ENCODE measurements at regions not wholly inside any gene's neighbourhood (a gene's known extent, or its start where the extent isn't known, plus 50 kb on each side); places are given as distances from the start of the nearest gene placed in this dataset.

DNA sequence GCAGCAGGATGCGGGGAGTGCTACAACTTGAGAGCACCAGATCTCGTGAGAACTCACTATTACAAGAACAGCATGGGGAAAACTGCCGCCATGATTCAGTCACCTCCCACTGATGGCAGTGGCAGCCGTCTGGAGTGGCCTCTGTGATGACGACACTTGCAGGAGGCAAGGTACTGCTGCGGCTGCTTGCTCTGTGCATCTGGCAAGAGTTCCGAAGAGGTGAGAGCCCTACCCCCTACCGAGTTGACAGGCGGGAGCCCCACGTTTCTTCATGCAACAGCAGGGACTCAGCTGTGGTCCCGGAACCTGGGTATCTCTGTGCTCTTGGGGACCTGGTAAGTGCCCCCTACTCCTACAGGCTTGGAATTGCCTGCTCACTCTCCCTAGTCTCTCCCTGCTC, 1672.7 kb upstream of the TMEFF2 start:
- Histone ChIP-seq H4K20me1 (ENCODE audit: insufficient read depth, low read length) (no peaks in the 10 kb centered on the region), H3K4me3 (replicated peaks in 1 of 3; ENCODE audit: low read depth in 2 of 3, low read length in 3 of 3) (no peak overlapping the region), H3K9me3 (replicated peaks in 1 of 2; ENCODE audit: control insufficient read depth in 1 of 2, insufficient read depth in 1 of 2, low read length in 2 of 2) (peaks cover 13 to 21% of the 10 kb centered on the region in 2 donors), H3K27ac (ENCODE audit: low read depth in 1 of 2, low read length in 2 of 2) (no peak overlapping the region), H2AFZ (ENCODE audit: insufficient read depth, low read depth, low read length, poor library complexity, severe bottlenecking) (no peak overlapping the region), H3K36me3 (replicated peaks in 1 of 2; ENCODE audit: control insufficient read depth in 1 of 2, insufficient read depth in 2 of 2, low read length in 2 of 2) (no peaks in the 10 kb centered on the region), H3K9ac (ENCODE audit: insufficient read depth, low read length, poor library complexity, severe bottlenecking) (no peak overlapping the region), H3K4me1 (ENCODE audit: control insufficient read depth in 1 of 2, insufficient read depth in 2 of 2, low read length in 2 of 2) (no peaks in the 10 kb centered on the region), H3K79me2 (ENCODE audit: insufficient read depth, low read length) (no peaks in the 10 kb centered on the region), H3K4me2 (replicated peaks; ENCODE audit: extremely low read depth, low read length, poor library complexity, severe bottlenecking) (no peak overlapping the region), H3K27me3 (ENCODE audit: control insufficient read depth in 2 of 2, insufficient read depth in 2 of 2, low read length in 2 of 2) (no peaks in the 10 kb centered on the region)
- WGBS (ENCODE audit: insufficient coverage) = 87% methylated on average over 11 of the region's 11 CpGs
- TF ChIP-seq, protein P1, sequence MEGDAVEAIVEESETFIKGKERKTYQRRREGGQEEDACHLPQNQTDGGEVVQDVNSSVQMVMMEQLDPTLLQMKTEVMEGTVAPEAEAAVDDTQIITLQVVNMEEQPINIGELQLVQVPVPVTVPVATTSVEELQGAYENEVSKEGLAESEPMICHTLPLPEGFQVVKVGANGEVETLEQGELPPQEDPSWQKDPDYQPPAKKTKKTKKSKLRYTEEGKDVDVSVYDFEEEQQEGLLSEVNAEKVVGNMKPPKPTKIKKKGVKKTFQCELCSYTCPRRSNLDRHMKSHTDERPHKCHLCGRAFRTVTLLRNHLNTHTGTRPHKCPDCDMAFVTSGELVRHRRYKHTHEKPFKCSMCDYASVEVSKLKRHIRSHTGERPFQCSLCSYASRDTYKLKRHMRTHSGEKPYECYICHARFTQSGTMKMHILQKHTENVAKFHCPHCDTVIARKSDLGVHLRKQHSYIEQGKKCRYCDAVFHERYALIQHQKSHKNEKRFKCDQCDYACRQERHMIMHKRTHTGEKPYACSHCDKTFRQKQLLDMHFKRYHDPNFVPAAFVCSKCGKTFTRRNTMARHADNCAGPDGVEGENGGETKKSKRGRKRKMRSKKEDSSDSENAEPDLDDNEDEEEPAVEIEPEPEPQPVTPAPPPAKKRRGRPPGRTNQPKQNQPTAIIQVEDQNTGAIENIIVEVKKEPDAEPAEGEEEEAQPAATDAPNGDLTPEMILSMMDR (IDR thresholded peaks at IDR 0.05) = no peak
- intact Hi-C loops (cut with micrococcal nuclease) = no loop called here
- H3K9me3 Mint-ChIP-seq = peaks cover 0 to 19% (median 7%) of the 10 kb centered on the region in 7 donors
- no peak for DNase-seq
- H3K4me1 Mint-ChIP-seq = no peaks in the 10 kb centered on the region
- no peak overlapping the region for H3K27ac Mint-ChIP-seq
- H3K36me3 Mint-ChIP-seq = no peaks in the 10 kb centered on the region
- no peak overlapping the region for H3K4me3 Mint-ChIP-seq
- peaks cover 0 to 1% (median 0%) of the 10 kb centered on the region in 3 donors for H3K27me3 Mint-ChIP-seq (ENCODE audit: low read depth in 3 of 3)

DNA sequence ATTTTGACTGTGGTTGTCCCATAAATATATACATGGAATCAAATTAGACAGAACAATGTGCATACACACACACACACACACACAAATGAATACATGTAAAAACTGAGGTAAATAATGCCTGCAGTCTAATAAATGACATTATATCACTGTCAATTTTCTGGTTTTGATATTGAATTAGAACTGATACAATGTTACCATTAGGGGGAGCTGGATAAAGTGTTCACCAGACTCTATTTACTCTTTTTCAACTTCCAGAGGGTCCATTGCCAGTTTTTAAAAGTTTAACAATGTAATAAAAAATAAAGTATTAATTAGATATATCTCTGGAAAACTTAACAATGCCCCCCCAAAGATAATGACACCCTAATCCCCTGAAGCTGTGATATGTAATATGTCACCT, 1666.8 kb upstream of the TMEFF2 start:
- no peaks in the 10 kb centered on the region for H3K36me3 ChIP-seq (replicated peaks in 1 of 2; ENCODE audit: control insufficient read depth in 1 of 2, insufficient read depth in 2 of 2, low read length in 2 of 2)
- Mint-ChIP-seq H3K4me1 (no peaks in the 10 kb centered on the region), H3K27me3 (ENCODE audit: low read depth in 3 of 3) (no peaks in the 10 kb centered on the region), H3K4me3 (no peak overlapping the region), H3K27ac (no peak overlapping the region), H3K9me3 (peaks cover 0 to 4% (median 0%) of the 10 kb centered on the region in 7 donors), H3K36me3 (no peaks in the 10 kb centered on the region)
- no peaks in the 10 kb centered on the region for H3K79me2 ChIP-seq (ENCODE audit: insufficient read depth, low read length)
- H3K4me1 ChIP-seq (ENCODE audit: control insufficient read depth in 1 of 2, insufficient read depth in 2 of 2, low read length in 2 of 2) = no peaks in the 10 kb centered on the region
- H3K9ac ChIP-seq (ENCODE audit: insufficient read depth, low read length, poor library complexity, severe bottlenecking) = no peak overlapping the region
- H3K27me3 ChIP-seq (ENCODE audit: control insufficient read depth in 2 of 2, insufficient read depth in 2 of 2, low read length in 2 of 2) = no peaks in the 10 kb centered on the region
- TF ChIP-seq, protein P1 (IDR thresholded peaks at IDR 0.05) = no peak
- no peak overlapping the region for H3K4me3 ChIP-seq (replicated peaks in 1 of 3; ENCODE audit: low read depth in 2 of 3, low read length in 3 of 3)
- no peaks in the 10 kb centered on the region for H4K20me1 ChIP-seq (ENCODE audit: insufficient read depth, low read length)
- peaks cover 0 to 4% of the 10 kb centered on the region in 2 donors for H3K9me3 ChIP-seq (replicated peaks in 1 of 2; ENCODE audit: control insufficient read depth in 1 of 2, insufficient read depth in 1 of 2, low read length in 2 of 2)
- H2AFZ ChIP-seq (ENCODE audit: insufficient read depth, low read depth, low read length, poor library complexity, severe bottlenecking) = no peak overlapping the region
- intact Hi-C loops (cut with micrococcal nuclease) = no loop called here
- no peak overlapping the region for H3K27ac ChIP-seq (ENCODE audit: low read depth in 1 of 2, low read length in 2 of 2)
- H3K4me2 ChIP-seq (replicated peaks; ENCODE audit: extremely low read depth, low read length, poor library complexity, severe bottlenecking) = no peak overlapping the region
- no peak for DNase-seq

Measured in CD14-positive monocyte (primary cell).